Panc1 (cell line): ENCODE measurements at regions not wholly inside any gene's neighbourhood (a gene's known extent, or its start where the extent isn't known, plus 50 kb on each side); places are given as distances from the start of the nearest gene placed in this dataset.
"Not testable (repeated sequence)": the region's sequence is repeated elsewhere in the genome, so short reads cannot be mapped to it uniquely, and the experiment has no call there.

Source experiments
- ATAC-seq: fragments of 200-7000 bp; cut with Tn5 transposase; 2 replicates; pipeline ENCODE4 v1.9.1; 2020; ENCODE audit warnings: mild to moderate bottlenecking, moderate library complexity
- BruUV-seq: library from RNA; stranded (reverse); fragments of 400-500 nt; replicated peaks from 2 replicates; lab custom pipeline; 2021; lab: Mats Ljungman, UMichigan
- CTCF ChIA-PET: fragments of 300-600 bp; sonication (Branson Sonifier 250); formaldehyde crosslinking; loops from one replicate; lab custom pipeline; 2022; ENCODE audit warnings: antibody characterized with exemption; lab: Charles Lee
- POLR2A ChIA-PET: fragments of 300-600 bp; sonication (Branson Sonifier 250); formaldehyde crosslinking; loops from one replicate; lab custom pipeline; 2022; ENCODE audit warnings: antibody characterized with exemption; lab: Charles Lee
- DNase-seq: peaks from one replicate; pipeline ENCODE4 v3.0.0-alpha.2; 2010; ENCODE audit warnings: low read depth, low spot score
- H3K27ac ChIP-seq: 2 replicates; pipeline ENCODE4 v1.5.1; 2011; ENCODE audit warnings: mild to moderate bottlenecking, low read length, inconsistent platforms
- H3K27me3 ChIP-seq: fragments of 200-500 bp; sonication (Bioruptor generic); 2 replicates; pipeline ENCODE4 v1.6.0; 2014; ENCODE audit warnings: low read length, inconsistent platforms; ENCODE audit not compliant: control insufficient read depth, insufficient read depth
- H3K36me3 ChIP-seq: fragments of 200-500 bp; sonication (Bioruptor generic); 2 replicates; pipeline ENCODE4 v1.5.1; 2014; ENCODE audit warnings: inconsistent platforms, mild to moderate bottlenecking, low read length, moderate library complexity; ENCODE audit not compliant: control insufficient read depth, insufficient read depth
- H3K4me1 ChIP-seq: 2 replicates; pipeline ENCODE4 v1.5.1; 2011; ENCODE audit warnings: inconsistent platforms, mild to moderate bottlenecking, low read length, moderate library complexity; ENCODE audit not compliant: control insufficient read depth, insufficient read depth
- H3K4me3 ChIP-seq, 2 experiments: 2 replicates each; pipeline ENCODE4 v1.5.1; 2011 to 2012; ENCODE audit warnings: low read depth in 2 of 2, low read length in 2 of 2, mild to moderate bottlenecking in 2 of 2, inconsistent platforms in 1 of 2, moderate library complexity in 1 of 2
- H3K9me3 ChIP-seq: fragments of 200-500 bp; sonication (Bioruptor generic); 2 replicates; pipeline ENCODE4 v1.5.1; 2014; ENCODE audit warnings: low read depth, mild to moderate bottlenecking, inconsistent platforms, low read length, moderate library complexity; ENCODE audit not compliant: control insufficient read depth, insufficient read depth
- CTCF ChIP-seq: fragments of 450-650 bp; IDR thresholded peaks from 2 replicates; pipeline ENCODE4 v1.5.1; 2017; ENCODE audit warnings: mild to moderate bottlenecking
- POLR2AphosphoS5 ChIP-seq: IDR thresholded peaks from 2 replicates; pipeline ENCODE4 v1.6.1; 2012; ENCODE audit warnings: mild to moderate bottlenecking, low read depth, low read length, moderate library complexity
- REST ChIP-seq, 2 experiments: IDR thresholded peaks; 2 replicates each; pipeline ENCODE4 v1.6.1; 2011 to 2012; ENCODE audit warnings: low read depth in 2 of 2, control low read depth in 1 of 2, low read length in 1 of 2, mild to moderate bottlenecking in 1 of 2, moderate library complexity in 1 of 2; ENCODE audit not compliant: insufficient read depth in 1 of 2
- SIN3A ChIP-seq: IDR thresholded peaks from 2 replicates; pipeline ENCODE4 v1.6.1; 2012; ENCODE audit warnings: low read depth, mild to moderate bottlenecking, low read length, moderate library complexity, borderline replicate concordance; ENCODE audit not compliant: insufficient read depth
- TCF7L2 ChIP-seq: IDR thresholded peaks from 2 replicates; pipeline ENCODE4 v1.6.1; 2011; ENCODE audit warnings: mild to moderate bottlenecking, low read depth, low read length, inconsistent platforms
- in situ Hi-C: cut with HindIII; loops from 2 replicates; pipeline ENCODE4 v1.10.0; 2016; ENCODE audit warnings: low sequenced_read_pairs, low pct_unique_long_range_greater_than_20kb
- intact Hi-C: fragments of 100-400 bp; cut with micrococcal nuclease; formaldehyde crosslinking; loops from one replicate; pipeline ENCODE4 v1.10.0; 2022; ENCODE audit not compliant: unreplicated experiment

- Histone ChIP-seq H3K27me3 (no peaks in the 10 kb centered on the region), H3K4me1 (no peaks in the 10 kb centered on the region), H3K9me3 (no peaks in the 10 kb centered on the region), H3K27ac (no peak overlapping the region), H3K4me3 (no peak overlapping the region), H3K36me3 (no peaks in the 10 kb centered on the region)
- intact Hi-C loops, result no loop called here
- in situ Hi-C loops, result no loop called here
- TF ChIP-seq REST (IDR thresholded peaks at IDR 0.05; ENCODE audit: insufficient read depth in 1 of 2, low read depth in 2 of 2, low read length in 1 of 2) (no peak), TCF7L2 (no peak), POLR2AphosphoS5 (no peak), SIN3A (no peak), CTCF (no peak)
- BruUV-seq, result no TSS peak
- DNase-seq (no peak), ATAC-seq (no peak)
- ChIA-PET POLR2A (no interaction called here), CTCF (no interaction called here)
Observed at GRCh38 chr5:142520885-142521284, 165.0 kb downstream of the FGF1 start.

- BruUV-seq, intact Hi-C loops, H3K4me3 ChIP-seq, H3K36me3 ChIP-seq, DNase-seq, CTCF ChIA-PET, H3K9me3 ChIP-seq, ATAC-seq, H3K27ac ChIP-seq, H3K27me3 ChIP-seq, H3K4me1 ChIP-seq, in situ Hi-C loops: not testable (repeated sequence)
- POLR2A ChIA-PET, result interaction anchor here (0.6 kb wide), 2 partner anchors 268 to 295 kb away, joined by 3 to 4 read pairs; no protein-coding TSS in a partner anchor
Observed at GRCh38 chr5:142519913-142520312, 166.0 kb downstream of the FGF1 start.

- POLR2A ChIA-PET, result no interaction called here
- CTCF ChIA-PET, result no interaction called here
- ATAC-seq, result no peak
Observed at GRCh38 chr5:142517840-142518239, 168.1 kb downstream of the FGF1 start.

More at GRCh38 chr5:142517840-142518239, 168.1 kb downstream of the FGF1 start:
- BruUV-seq, result no TSS peak
- TF ChIP-seq POLR2AphosphoS5, result no peak
- Histone ChIP-seq H3K4me1 (no peaks in the 10 kb centered on the region), H3K36me3 (no peaks in the 10 kb centered on the region), H3K27me3 (no peaks in the 10 kb centered on the region), H3K27ac (no peak overlapping the region), H3K9me3 (no peaks in the 10 kb centered on the region), H3K4me3 (no peak overlapping the region)
- intact Hi-C loops (no loop called here), in situ Hi-C loops (no loop called here)
- no peak for DNase-seq
